Prostate gland (tissue), 2 donors: ENCODE measurements at regions not wholly inside any gene's neighbourhood (a gene's known extent, or its start where the extent isn't known, plus 50 kb on each side); places are given as distances from the start of the nearest gene placed in this dataset.

Experiments used
- POLR2AphosphoS5 ChIP-seq: sonication (generic); formaldehyde crosslinking; IDR thresholded peaks from one replicate; pipeline ENCODE4 v1.6.1; 2017; ENCODE audit warnings: antibody characterized with exemption
- TF ChIP-seq, protein P1 (sequence below), 4 experiments: fragments of 200-600 bp in 2 of 4; fragments of 450-650 bp in 2 of 4; sonication (generic) in 2 of 4; IDR thresholded peaks; 1 replicate in 3 of 4; 2 replicates in 1 of 4; pipeline ENCODE4 v1.5.1; 2016 to 2019; ENCODE audit warnings: antibody characterized with exemption in 4 of 4, mild to moderate bottlenecking in 2 of 4, moderate library complexity in 2 of 4

DNA sequence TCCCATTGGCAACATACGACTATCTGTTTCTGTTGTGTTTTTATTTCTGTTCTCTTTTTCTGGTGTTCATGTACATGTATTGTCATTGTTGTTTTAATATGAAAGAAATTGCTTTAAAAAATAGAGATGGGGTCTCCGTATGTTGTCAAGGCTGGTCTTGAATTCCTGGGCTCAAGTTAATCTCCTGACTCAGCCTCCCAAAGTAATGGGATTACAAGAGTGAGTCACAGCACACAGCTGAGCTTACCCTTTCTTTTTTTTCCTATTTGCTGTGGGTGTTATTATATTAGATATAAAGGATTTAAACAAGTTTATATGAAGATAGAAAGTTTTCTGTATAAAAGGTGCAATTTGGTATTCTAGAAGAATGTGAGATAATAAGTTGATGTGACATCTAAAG, 554.6 kb downstream of the DSC3 start:
- TF ChIP-seq, protein P1, sequence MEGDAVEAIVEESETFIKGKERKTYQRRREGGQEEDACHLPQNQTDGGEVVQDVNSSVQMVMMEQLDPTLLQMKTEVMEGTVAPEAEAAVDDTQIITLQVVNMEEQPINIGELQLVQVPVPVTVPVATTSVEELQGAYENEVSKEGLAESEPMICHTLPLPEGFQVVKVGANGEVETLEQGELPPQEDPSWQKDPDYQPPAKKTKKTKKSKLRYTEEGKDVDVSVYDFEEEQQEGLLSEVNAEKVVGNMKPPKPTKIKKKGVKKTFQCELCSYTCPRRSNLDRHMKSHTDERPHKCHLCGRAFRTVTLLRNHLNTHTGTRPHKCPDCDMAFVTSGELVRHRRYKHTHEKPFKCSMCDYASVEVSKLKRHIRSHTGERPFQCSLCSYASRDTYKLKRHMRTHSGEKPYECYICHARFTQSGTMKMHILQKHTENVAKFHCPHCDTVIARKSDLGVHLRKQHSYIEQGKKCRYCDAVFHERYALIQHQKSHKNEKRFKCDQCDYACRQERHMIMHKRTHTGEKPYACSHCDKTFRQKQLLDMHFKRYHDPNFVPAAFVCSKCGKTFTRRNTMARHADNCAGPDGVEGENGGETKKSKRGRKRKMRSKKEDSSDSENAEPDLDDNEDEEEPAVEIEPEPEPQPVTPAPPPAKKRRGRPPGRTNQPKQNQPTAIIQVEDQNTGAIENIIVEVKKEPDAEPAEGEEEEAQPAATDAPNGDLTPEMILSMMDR (IDR thresholded peaks at IDR 0.05) = no peak
- no peak for TF ChIP-seq POLR2AphosphoS5
